Panc1 (cell line): ENCODE measurements at regions not wholly inside any gene's neighbourhood (a gene's known extent, or its start where the extent isn't known, plus 50 kb on each side); places are given as distances from the start of the nearest gene placed in this dataset.

ENCODE experiments used
- ATAC-seq: fragments of 200-7000 bp; cut with Tn5 transposase; 2 replicates; pipeline ENCODE4 v1.9.1; 2020; ENCODE audit warnings: mild to moderate bottlenecking, moderate library complexity
- BruUV-seq: library from RNA; stranded (reverse); fragments of 400-500 nt; replicated peaks from 2 replicates; lab custom pipeline; 2021; lab: Mats Ljungman, UMichigan
- CTCF ChIA-PET: fragments of 300-600 bp; sonication (Branson Sonifier 250); formaldehyde crosslinking; loops from one replicate; lab custom pipeline; 2022; ENCODE audit warnings: antibody characterized with exemption; lab: Charles Lee
- POLR2A ChIA-PET: fragments of 300-600 bp; sonication (Branson Sonifier 250); formaldehyde crosslinking; loops from one replicate; lab custom pipeline; 2022; ENCODE audit warnings: antibody characterized with exemption; lab: Charles Lee
- DNase-seq: peaks from one replicate; pipeline ENCODE4 v3.0.0-alpha.2; 2010; ENCODE audit warnings: low read depth, low spot score
- H3K27ac ChIP-seq: 2 replicates; pipeline ENCODE4 v1.5.1; 2011; ENCODE audit warnings: mild to moderate bottlenecking, low read length, inconsistent platforms
- H3K27me3 ChIP-seq: fragments of 200-500 bp; sonication (Bioruptor generic); 2 replicates; pipeline ENCODE4 v1.6.0; 2014; ENCODE audit warnings: low read length, inconsistent platforms; ENCODE audit not compliant: control insufficient read depth, insufficient read depth
- H3K36me3 ChIP-seq: fragments of 200-500 bp; sonication (Bioruptor generic); 2 replicates; pipeline ENCODE4 v1.5.1; 2014; ENCODE audit warnings: inconsistent platforms, mild to moderate bottlenecking, low read length, moderate library complexity; ENCODE audit not compliant: control insufficient read depth, insufficient read depth
- H3K4me1 ChIP-seq: 2 replicates; pipeline ENCODE4 v1.5.1; 2011; ENCODE audit warnings: inconsistent platforms, mild to moderate bottlenecking, low read length, moderate library complexity; ENCODE audit not compliant: control insufficient read depth, insufficient read depth
- H3K4me3 ChIP-seq, 2 experiments: 2 replicates each; pipeline ENCODE4 v1.5.1; 2011 to 2012; ENCODE audit warnings: low read depth in 2 of 2, low read length in 2 of 2, mild to moderate bottlenecking in 2 of 2, inconsistent platforms in 1 of 2, moderate library complexity in 1 of 2
- H3K9me3 ChIP-seq: fragments of 200-500 bp; sonication (Bioruptor generic); 2 replicates; pipeline ENCODE4 v1.5.1; 2014; ENCODE audit warnings: low read depth, mild to moderate bottlenecking, inconsistent platforms, low read length, moderate library complexity; ENCODE audit not compliant: control insufficient read depth, insufficient read depth
- POLR2AphosphoS5 ChIP-seq: IDR thresholded peaks from 2 replicates; pipeline ENCODE4 v1.6.1; 2012; ENCODE audit warnings: mild to moderate bottlenecking, low read depth, low read length, moderate library complexity
- SIN3A ChIP-seq: IDR thresholded peaks from 2 replicates; pipeline ENCODE4 v1.6.1; 2012; ENCODE audit warnings: low read depth, mild to moderate bottlenecking, low read length, moderate library complexity, borderline replicate concordance; ENCODE audit not compliant: insufficient read depth
- TCF7L2 ChIP-seq: IDR thresholded peaks from 2 replicates; pipeline ENCODE4 v1.6.1; 2011; ENCODE audit warnings: mild to moderate bottlenecking, low read depth, low read length, inconsistent platforms
- in situ Hi-C: cut with HindIII; loops from 2 replicates; pipeline ENCODE4 v1.10.0; 2016; ENCODE audit warnings: low sequenced_read_pairs, low pct_unique_long_range_greater_than_20kb
- intact Hi-C: fragments of 100-400 bp; cut with micrococcal nuclease; formaldehyde crosslinking; loops from one replicate; pipeline ENCODE4 v1.10.0; 2022; ENCODE audit not compliant: unreplicated experiment
- TF ChIP-seq, protein P1 (sequence below): fragments of 450-650 bp; IDR thresholded peaks from 2 replicates; pipeline ENCODE4 v1.5.1; 2017; ENCODE audit warnings: mild to moderate bottlenecking
- TF ChIP-seq, protein P2 (sequence below), 2 experiments: IDR thresholded peaks; 2 replicates each; pipeline ENCODE4 v1.6.1; 2011 to 2012; ENCODE audit warnings: low read depth in 2 of 2, control low read depth in 1 of 2, low read length in 1 of 2, mild to moderate bottlenecking in 1 of 2, moderate library complexity in 1 of 2; ENCODE audit not compliant: insufficient read depth in 1 of 2

DNA sequence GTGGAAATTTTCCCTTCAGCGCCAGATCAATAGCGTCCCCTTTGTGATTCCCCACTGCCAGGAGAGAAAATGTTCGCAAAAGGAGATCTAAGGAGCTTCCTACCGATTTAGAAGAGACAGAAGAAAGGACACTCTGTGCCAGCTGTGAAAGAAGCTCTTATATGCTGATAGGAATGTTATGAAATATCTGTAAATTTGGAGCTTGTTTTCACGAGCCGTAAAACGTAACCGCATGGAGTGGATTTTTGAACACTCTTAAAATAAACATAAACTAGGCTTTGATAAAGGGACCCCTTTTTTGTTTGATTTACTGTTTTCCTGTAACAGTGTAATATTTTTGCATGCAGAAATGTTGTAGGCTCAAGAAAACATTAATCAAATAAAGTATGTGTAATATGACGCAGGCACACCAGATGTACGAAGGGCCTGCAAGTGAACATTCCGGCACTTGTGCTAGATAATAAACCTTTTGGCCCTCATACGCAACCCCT, 346.8 kb downstream of the ETNK1 start:
- BruUV-seq = no TSS peak
- Histone ChIP-seq H3K27me3 (no peaks in the 10 kb centered on the region), H3K27ac (no peak overlapping the region), H3K36me3 (no peaks in the 10 kb centered on the region), H3K4me3 (no peak overlapping the region), H3K4me1 (no peaks in the 10 kb centered on the region), H3K9me3 (no peaks in the 10 kb centered on the region)
- ChIA-PET POLR2A (no interaction called here), CTCF (no interaction called here)
- intact Hi-C loops = no loop called here
- TF ChIP-seq, protein P1, sequence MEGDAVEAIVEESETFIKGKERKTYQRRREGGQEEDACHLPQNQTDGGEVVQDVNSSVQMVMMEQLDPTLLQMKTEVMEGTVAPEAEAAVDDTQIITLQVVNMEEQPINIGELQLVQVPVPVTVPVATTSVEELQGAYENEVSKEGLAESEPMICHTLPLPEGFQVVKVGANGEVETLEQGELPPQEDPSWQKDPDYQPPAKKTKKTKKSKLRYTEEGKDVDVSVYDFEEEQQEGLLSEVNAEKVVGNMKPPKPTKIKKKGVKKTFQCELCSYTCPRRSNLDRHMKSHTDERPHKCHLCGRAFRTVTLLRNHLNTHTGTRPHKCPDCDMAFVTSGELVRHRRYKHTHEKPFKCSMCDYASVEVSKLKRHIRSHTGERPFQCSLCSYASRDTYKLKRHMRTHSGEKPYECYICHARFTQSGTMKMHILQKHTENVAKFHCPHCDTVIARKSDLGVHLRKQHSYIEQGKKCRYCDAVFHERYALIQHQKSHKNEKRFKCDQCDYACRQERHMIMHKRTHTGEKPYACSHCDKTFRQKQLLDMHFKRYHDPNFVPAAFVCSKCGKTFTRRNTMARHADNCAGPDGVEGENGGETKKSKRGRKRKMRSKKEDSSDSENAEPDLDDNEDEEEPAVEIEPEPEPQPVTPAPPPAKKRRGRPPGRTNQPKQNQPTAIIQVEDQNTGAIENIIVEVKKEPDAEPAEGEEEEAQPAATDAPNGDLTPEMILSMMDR = no peak
- TF ChIP-seq TCF7L2 = no peak
- TF ChIP-seq, protein P2, sequence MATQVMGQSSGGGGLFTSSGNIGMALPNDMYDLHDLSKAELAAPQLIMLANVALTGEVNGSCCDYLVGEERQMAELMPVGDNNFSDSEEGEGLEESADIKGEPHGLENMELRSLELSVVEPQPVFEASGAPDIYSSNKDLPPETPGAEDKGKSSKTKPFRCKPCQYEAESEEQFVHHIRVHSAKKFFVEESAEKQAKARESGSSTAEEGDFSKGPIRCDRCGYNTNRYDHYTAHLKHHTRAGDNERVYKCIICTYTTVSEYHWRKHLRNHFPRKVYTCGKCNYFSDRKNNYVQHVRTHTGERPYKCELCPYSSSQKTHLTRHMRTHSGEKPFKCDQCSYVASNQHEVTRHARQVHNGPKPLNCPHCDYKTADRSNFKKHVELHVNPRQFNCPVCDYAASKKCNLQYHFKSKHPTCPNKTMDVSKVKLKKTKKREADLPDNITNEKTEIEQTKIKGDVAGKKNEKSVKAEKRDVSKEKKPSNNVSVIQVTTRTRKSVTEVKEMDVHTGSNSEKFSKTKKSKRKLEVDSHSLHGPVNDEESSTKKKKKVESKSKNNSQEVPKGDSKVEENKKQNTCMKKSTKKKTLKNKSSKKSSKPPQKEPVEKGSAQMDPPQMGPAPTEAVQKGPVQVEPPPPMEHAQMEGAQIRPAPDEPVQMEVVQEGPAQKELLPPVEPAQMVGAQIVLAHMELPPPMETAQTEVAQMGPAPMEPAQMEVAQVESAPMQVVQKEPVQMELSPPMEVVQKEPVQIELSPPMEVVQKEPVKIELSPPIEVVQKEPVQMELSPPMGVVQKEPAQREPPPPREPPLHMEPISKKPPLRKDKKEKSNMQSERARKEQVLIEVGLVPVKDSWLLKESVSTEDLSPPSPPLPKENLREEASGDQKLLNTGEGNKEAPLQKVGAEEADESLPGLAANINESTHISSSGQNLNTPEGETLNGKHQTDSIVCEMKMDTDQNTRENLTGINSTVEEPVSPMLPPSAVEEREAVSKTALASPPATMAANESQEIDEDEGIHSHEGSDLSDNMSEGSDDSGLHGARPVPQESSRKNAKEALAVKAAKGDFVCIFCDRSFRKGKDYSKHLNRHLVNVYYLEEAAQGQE (IDR thresholded peaks at IDR 0.05; ENCODE audit: insufficient read depth in 1 of 2, low read depth in 2 of 2, low read length in 1 of 2) = no peak
- no peak for TF ChIP-seq SIN3A
- TF ChIP-seq POLR2AphosphoS5 = no peak
- in situ Hi-C loops = no loop called here
- no peak for ATAC-seq
- DNase-seq = no peak

DNA sequence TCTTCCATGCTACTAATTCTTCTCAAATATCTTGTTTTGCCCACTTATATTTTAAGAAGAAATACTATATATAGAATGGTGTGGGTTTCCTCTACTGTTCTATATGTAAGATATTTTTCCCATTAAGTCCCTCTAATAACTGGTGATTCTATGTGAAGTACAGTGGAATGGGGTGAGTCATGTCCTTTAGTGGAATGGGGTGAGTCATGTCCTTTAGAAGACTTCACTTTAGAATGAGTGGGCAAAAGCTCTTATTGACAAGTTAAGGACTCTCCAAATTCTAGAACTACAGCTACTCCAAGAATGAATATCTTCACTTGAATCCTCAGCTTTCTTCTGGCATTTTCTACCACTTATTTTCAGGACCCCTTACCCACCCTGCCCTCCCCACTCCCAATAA, 349.9 kb downstream of the ETNK1 start:
- POLR2A ChIA-PET = no interaction called here
- CTCF ChIA-PET = no interaction called here
- DNase-seq = no peak
- Histone ChIP-seq H3K27me3 (no peaks in the 10 kb centered on the region), H3K4me1 (no peaks in the 10 kb centered on the region), H3K36me3 (no peaks in the 10 kb centered on the region), H3K27ac (no peak overlapping the region), H3K9me3 (no peaks in the 10 kb centered on the region), H3K4me3 (no peak overlapping the region)
- TF ChIP-seq, protein P1 = no peak
- TF ChIP-seq TCF7L2 = no peak
- TF ChIP-seq, protein P2 (IDR thresholded peaks at IDR 0.05; ENCODE audit: insufficient read depth in 1 of 2, low read depth in 2 of 2, low read length in 1 of 2) = no peak
- TF ChIP-seq POLR2AphosphoS5 = no peak
- TF ChIP-seq SIN3A = no peak
- intact Hi-C loops = no loop called here
- in situ Hi-C loops = no loop called here
- no peak for ATAC-seq
- BruUV-seq = no TSS peak
